NCI-H2227 (cell line): ENCODE measurements at regions not wholly inside any gene's neighbourhood (a gene's known extent, or its start where the extent isn't known, plus 50 kb on each side); places are given as distances from the start of the nearest gene placed in this dataset.

Source experiments
- DNase-seq: peaks from one replicate; lab custom pipeline; 2025; ENCODE audit not compliant: unreplicated experiment; lab: John Stamatoyannopoulos, UW

DNA sequence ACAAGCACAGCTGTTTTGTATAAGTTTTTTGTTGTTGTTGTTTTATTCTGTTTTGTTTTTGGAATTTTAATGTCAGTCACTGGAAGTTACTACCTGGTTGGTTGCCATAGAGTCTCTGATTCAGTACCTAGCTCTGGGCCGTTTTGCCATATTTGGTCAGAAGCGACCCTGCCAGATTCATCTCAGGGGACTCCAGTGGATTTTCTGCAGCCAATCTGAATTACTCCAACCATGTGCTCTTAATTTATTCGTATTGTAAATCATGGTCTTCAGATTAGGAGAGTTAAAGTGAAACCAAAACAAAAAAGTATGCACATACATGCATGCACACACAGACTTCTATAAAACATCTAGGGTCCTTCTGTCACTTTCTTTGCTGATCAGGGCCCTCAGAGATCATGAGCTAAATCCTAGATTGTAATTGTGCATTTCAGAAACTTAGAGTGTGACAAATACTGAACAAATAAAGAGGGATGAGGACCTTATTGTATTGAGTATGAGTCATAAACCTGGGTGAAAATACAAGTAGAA is 317.4 kb upstream of the UBE2E3 start:
- no peak for DNase-seq

DNA sequence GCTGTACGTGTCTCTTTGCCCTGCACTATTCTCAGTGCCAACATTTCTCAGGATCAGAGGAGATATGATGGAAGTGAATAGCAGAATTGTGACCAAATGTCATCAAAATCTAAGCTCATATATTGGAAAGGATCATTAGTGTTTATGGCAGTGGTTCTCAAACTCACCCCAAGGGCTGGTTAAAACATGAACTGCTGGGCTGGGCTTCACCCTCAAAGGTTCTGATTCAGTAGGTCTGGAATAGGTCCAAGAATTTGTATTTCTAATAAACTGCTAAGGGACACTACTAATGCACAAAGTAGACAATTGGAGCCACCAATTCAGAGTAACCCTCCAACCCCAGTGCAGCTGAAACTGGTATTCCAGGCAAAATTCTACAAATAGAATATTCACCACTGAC is 317.9 kb upstream of the UBE2E3 start:
- no peak for DNase-seq

DNA sequence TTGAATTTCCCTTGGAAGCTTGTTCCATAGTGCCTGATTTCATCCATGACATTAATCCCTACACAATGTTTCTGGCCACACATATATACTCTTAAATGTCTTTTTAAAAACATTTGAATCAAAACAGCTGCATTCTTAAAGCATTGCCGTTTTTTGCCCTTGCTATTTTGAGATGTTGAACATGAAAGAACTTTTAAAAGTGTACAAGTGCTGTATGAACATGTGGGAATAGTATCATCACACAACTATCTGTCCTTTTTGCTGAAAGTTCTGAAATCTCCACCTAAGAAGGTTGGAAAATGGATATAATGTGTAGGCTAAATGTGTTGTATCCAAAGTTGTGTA is 318.7 kb upstream of the UBE2E3 start:
- DNase-seq: no peak

DNA sequence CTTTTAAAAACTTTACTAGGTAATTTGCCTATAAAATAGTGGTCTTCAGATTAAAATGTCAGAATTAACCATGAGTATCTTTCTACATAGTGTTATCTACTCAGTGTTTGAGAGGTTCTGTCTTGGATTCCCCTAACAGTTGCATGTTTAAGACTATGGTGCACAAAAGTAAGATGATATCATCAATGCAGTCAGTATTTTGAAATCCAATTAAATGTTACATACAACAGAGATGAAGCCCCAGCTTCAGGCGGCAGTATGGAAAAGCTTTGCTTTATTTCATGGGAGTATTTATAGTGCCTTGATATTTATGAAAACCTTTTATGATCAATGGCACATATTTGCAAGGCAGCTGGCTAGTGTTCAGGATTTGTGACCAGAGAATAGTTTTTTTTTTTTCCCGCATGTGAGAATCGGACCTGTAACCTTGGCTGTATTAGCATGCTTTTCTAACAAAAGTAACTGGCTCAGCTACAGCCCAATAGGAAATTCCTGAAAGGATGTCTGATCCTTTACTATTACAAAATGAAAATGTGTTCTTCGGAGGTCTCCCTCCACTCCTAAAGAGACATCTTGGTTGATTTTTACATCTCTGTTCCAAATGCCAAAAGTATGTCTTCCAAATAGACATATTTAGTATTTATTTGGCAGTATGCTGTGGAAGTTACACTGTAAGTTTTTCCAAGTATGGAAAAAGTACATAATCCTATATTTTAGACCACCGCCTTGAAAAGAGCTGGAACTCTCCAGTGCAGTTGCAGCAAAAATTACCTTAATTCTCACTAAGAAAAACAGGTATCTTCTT is 319.3 kb upstream of the UBE2E3 start:
- no peak for DNase-seq

DNA sequence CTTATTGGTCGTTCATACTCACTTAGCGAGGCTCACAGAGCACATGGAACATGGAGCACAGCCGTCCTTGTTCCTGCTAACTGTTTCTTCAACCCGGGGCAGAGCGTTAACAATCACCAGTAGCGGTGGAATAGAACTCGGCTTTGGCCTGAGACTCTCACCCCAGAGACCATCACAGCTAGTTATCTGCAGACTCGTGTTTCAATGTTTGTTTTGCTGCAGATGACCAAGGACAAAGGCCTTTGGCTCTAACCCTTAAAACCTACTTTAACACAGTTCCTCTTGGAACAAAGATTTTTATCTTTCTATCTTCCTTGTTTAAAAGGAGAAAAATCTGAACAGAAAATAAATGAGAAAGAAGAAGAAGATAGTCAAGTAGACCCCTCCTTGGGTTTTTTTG is 320.2 kb upstream of the UBE2E3 start:
- DNase-seq: no peak

DNA sequence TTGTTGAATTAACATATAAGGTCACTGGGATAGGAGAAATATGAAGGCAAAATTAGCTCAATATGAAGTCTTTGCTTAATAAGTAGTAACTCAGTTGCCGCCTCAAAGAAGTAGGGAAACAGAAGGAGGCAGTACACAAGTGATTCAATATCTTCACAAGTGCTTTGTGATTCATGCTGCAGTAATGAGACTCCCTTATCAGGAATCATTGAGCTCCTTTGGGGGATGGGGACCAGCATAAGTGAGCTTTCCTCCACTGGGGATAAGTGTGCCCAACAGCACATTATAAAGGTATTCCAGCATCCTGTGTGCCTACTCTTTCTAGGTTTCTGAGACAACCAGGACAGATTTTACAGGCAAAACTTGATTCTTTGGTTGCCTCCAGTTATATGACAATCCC is 323.4 kb upstream of the UBE2E3 start:
- no peak for DNase-seq

DNA sequence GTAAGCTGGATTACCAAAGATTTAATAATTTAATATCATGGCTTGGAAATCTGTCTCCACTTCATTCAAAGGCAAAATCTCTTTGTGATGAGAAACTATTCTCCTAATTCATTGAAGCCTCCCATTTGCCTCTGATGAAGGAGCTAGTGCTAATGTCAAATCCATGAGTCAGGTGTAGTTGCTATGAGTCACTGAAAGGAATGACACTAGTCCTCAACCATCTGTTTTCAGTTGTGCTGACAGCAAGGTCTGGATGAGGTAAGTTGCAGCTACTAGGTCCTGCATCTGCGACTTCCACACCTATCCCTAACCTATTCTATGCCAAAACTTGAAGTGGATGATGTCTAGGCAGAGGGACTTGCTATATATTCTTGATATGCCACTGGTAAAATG is 324.0 kb upstream of the UBE2E3 start:
- DNase-seq: no peak

DNA sequence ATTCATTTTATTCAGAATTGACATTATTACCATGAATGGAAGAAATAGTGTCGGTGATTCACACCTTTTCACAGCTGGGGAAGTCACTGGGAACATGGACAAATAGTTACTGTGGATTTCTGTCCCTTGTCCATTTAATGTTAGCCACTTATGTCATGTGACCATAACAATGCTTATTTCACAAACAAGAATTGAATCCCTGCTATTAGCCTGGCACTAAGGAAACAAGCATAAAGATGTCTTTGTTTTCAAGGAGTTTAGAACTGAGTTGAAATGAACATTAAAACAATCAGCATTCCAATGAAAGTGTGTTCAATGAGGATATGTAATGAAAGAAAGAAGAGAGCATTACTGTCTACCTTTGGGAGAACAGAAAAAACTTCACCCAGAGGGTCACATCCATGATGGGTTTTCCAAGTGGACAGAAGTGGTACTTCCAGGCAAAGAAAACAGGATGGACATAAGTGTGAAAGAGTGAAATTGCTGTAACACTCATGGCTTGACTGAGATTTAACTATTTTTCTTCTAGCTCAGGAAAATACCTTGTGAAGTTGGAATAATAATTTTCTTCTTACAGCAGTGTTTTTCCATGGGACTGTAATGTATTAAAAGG is 324.5 kb upstream of the UBE2E3 start:
- DNase-seq: no peak

DNA sequence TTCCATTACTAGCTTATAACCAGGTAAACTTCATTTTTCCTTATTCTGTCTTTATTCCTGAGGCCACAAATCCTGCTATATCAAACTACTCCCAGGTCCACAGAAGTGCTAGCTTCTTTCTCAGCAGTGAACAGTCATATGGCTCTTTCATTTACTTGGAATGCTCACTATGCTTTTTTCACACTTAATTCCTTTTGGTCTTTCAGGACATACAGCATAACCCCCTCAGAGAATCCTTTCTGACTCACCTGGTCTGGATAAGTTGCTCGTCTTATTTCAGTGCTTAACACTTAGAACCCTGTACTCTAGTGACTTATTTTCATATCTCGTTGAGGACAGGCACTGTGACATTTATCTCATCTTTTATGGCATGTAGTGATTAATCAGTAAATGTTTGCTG is 325.0 kb upstream of the UBE2E3 start:
- DNase-seq: no peak

DNA sequence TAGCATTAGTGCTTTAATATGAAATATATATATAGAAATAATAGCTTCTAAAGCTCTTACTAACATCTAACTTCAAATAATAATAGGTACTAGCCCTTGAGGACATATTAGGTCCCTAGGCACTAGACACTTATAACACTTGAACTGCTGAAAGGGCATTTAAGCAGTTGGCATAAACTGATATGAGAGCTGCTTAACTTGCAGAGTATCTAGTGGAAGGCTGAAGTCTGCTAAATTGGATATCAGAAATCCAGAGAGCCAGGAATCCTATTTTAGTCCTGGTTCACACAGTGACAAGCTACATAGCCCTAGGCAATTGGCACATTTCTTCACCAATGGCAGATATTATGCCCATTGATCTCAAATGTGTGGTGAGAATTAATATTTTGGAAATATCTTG is 326.9 kb upstream of the UBE2E3 start:
- DNase-seq: peak; percentile 24

DNA sequence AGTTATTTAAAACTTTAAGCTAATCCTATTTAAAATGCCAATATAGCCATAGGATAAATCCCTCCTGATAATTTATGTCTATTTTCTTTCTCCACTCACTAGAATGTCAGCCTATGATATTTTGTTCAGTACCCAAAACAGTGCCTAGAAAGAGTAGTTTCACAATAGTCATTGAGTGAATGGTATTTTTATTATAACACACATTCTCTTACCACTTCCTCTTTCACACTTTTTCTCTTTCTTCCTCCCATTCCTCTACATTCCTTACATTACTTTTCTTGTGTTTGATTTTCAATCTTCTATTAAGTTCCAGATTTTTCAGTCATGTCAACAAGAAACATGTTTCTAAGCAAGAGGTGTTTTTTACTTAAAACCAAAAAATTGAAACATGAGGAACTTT is 327.6 kb upstream of the UBE2E3 start:
- DNase-seq: no peak

DNA sequence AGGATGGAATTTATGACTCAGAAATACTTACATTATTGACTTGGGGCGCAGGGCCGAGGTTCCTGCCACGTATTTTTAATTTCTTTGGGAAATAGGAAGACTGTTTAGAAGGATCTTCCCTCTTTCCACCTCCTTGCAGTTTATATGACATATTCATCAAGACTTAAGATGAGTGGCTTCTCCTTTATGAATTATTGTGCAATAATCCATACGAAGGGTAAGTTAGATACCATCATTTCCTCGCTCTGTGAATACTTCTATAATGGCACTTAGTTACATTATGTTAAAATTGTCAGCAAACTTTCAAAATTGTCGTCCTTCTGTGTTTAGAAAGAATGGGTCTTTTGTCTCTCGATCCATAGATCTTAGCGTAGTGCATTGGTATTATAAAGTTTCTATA is 328.8 kb upstream of the UBE2E3 start:
- DNase-seq: no peak

DNA sequence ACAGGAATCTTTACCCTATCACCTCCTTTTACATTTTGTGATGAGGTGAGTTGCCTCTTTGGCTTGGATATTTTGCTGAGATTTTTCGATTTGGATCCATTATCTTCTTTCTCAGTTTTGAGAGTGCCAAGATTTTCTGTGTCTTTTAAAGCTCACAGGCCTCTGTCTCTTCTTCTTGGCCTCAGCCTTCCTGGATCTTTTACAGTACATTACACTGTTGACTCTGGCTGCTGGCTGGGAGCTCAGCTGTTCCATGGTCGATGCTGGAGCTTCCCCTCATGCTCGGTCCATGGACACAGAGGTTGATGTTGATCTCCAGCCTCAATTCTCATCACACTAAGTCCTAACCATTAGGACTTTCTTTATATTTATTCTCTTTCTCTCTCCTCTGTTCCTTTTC is 332.8 kb upstream of the UBE2E3 start:
- DNase-seq: no peak

DNA sequence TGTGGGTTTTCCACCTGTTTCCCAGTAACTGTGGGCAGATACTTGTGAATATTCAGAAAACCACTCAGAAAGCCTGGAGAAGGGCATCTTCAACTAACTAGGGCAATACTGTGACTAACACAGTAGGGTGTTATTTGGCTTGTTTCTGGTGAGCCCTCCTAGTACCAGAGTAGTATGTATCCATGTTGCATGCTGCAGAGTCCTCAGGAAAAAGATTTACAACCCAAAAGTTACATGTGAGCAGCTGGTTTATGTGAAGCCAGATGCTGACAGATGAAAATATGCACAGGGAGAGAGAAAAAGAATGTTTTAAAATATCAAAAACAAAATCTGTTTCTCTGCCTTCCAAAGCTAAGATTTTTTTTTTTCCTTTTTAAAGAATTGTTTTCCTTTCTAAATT is 333.2 kb upstream of the UBE2E3 start:
- no peak for DNase-seq

DNA sequence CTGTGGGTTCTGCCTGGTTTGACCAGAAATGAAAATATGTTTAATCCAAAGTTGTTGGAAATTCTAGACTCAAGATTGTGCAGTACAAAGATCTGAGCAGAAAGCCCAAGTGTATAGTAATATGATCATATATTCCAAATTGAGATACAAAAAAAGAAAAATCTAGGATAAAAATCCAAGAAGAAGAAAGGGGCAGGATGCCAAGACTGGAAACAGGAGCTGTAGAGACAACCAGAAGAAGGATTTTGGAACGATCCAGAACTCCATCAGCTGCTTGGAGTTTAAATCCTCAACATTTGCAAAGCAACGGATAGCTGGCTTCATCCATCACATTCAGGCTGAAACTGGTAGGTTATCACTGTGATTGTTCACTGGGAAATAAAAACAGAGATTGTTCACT is 333.6 kb upstream of the UBE2E3 start:
- no peak for DNase-seq

DNA sequence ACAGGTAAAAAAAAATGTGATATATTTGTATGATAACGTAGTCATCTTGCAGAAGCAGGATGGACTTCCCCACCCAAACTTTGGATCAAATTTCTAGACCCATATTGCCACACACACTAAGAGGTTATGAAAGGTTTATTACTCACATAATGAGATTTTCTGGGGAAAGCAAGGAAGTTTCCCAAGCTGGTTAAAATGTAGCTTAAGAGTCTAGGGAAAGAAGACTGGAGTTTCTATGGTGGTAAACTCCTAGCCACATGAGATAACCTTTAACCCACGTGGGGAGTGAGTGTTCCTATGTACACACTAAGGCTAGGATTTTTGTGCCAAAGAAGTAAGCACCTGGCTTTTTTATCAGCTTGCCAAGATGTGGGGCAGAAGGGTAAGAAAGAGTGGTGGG is 335.7 kb upstream of the UBE2E3 start:
- no peak for DNase-seq

DNA sequence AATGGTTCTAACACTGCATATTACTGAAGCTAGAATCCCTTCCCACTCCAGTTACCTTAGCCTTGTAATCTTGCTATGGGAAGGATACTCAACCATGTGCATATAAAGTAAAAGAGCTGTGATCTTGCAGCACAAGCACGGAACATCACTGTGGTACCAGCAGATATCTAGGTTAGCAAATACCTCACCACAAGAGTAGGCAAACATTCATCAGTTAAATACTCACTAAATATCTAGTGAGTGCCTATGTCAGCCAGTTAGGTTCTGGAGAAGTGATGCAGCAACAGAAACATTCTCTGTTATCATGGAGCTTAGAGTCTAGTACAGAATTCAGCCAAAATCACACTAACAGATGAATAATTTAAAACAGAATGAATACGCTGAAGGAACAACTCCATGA is 349.6 kb upstream of the UBE2E3 start:
- DNase-seq: no peak

DNA sequence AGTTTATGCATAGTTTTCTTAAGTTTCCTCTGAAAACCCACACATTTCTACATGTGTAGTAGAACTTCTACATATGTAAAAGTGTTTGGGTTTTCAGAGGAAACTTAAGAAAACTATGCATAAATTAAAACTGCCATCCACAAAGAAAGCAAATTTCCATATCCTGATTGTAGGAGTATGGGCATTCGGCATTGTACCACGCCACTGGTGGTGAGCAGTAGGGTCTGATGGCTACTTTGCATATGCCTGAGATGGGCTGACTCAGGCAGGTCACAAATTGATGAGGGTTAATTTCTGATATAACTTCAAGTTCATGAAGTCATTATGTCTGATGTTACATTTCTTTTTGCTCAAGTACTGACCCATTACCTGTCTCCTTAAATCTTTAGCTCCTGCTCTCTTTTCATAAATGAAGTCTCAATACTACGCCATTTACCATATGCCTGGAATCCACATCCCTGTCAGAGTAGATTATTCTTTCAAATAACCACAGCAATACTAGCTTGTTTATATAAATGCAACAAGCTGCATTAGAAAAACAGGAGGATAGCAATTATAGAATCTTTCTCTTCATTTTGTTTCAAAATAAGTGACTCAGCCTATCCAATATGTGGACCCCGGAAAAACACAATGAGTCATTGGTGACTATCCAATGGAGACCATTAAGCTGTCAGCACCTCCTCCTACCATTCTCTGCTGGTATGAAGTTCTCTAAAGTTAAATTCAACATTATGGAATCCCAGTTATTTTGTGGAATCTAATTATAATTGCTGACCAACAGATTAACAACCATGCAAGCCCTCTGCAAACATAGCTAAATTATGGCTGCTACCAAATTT is 355.2 kb upstream of the UBE2E3 start:
- DNase-seq: no peak

DNA sequence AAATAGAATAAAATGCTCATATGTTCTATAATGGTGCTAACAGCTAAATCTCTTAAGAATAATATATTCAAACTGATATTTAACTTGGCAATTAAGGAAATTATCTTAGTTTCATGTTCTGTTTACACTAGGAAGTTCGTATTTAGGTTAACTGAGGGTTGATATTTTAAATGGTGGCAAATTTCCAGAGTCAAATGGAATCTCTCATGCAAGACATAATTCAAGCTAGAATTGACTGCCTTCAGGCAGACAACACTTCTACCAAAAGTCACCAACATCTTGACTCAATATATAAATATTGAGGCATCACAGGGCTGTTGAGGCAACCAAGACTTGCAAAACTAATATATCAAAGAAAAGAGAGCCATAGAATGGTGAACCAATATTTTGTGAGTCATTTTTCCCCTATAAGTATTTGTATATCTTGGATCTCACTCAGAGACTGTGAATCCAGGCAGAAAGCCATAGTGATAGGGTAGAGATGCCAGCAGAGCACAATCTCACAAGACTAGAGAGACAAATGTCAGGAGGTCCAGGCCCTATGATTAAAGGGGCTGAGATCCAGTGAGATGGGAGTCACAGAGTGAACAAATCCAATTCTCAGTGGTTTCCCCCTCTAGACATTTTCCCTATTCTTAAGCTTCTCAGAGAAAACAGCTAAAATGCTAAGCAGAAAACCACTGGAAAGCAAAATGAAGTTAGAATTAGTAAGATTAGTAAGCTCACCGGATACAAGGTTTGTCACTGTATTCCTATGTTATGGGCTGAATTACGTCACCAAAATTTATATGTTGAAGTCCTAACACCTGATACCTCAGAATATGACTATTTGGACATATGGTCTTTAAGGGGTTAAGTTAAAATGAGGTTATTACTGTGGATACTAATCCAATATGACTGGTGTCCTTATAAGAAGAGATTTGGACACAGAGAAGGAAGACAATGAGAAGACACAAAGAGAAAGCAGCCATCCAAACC is 358.2 kb upstream of the UBE2E3 start:
- no peak for DNase-seq

DNA sequence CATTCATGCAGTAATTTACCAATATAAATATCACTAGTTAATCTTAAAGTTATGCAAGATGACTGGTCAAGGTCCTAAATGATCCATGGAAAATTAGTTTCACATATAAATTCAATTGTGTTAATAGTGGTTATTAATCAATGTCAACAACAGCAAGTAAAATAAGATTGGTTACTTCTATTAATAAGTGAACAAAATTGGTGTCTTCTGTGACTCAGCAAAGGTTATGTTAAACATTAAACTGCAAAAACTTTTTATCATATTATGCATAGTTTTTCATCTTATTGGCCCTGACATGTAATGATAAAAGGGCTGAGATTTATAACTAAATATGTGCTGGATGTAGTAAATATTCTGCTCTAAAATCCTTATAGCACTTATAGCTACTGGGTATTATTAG is 359.0 kb upstream of the UBE2E3 start:
- no peak for DNase-seq

DNA sequence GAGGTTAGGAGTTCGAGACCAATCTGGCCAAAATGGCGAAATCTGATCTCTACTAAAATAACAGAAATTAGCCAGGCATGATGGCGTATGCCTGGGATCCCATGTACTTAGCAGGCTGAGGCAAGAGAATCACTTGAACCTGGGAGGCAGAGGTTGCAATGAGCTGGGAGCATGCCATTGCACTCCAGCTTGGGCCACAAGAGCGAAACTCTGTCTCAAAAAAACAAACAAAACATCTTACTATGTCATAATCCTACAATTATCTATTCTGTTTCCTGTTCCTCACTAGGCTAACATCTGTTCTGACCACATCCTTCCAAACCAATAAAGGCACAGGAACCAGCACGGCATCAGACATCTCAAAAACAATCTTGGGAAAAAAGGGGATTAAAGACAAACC is 361.8 kb upstream of the UBE2E3 start:
- DNase-seq: no peak
